Ovary (tissue), 7 donors: ENCODE measurements at regions not wholly inside any gene's neighbourhood (a gene's known extent, or its start where the extent isn't known, plus 50 kb on each side); places are given as distances from the start of the nearest gene placed in this dataset.

ENCODE experiments used
- DNase-seq, 5 donors: peaks; one replicate each; pipeline ENCODE4 v3.0.0-alpha.2; 2019 to 2020
- H3K27ac ChIP-seq, 2 donors: fragments of 200-600 bp; one replicate each; pipeline versions ENCODE4 v1.5.1 to v1.8.0; 2019 to 2022
- H3K27me3 ChIP-seq: fragments of 200-600 bp; one replicate; pipeline ENCODE4 v1.8.0; 2022
- H3K36me3 ChIP-seq: fragments of 200-600 bp; sonication (generic); one replicate; pipeline ENCODE4 v1.5.1; 2019
- H3K4me1 ChIP-seq: one replicate; pipeline ENCODE4 v1.8.1; 2013; ENCODE audit warnings: mild to moderate bottlenecking, moderate library complexity; ENCODE audit not compliant: insufficient read depth
- H3K4me3 ChIP-seq: fragments of 200-600 bp; sonication (generic); one replicate; pipeline ENCODE4 v1.5.1; 2017
- H3K9me3 ChIP-seq, 2 donors: fragments of 200-600 bp in 1 of 2; sonication (generic) in 1 of 2; one replicate each; pipeline versions ENCODE4 v1.5.1 to v1.8.1; 2013 to 2019; ENCODE audit warnings: mild to moderate bottlenecking in 1 of 2, moderate library complexity in 1 of 2
- CTCF ChIP-seq, 3 donors: fragments of 450-650 bp in 2 of 3; fragments of 200-600 bp in 1 of 3; IDR thresholded peaks; one replicate each; pipeline versions ENCODE4 v1.5.1 to v1.8.0; 2016 to 2022; ENCODE audit warnings: antibody characterized with exemption in 3 of 3, mild to moderate bottlenecking in 1 of 3
- EP300 ChIP-seq: sonication (generic); formaldehyde crosslinking; IDR thresholded peaks from one replicate; pipeline ENCODE4 v1.6.1; 2017; ENCODE audit warnings: antibody characterized with exemption
- POLR2A ChIP-seq: fragments of 450-650 bp; IDR thresholded peaks from one replicate; pipeline ENCODE4 v1.6.1; 2017; ENCODE audit warnings: antibody characterized with exemption, mild to moderate bottlenecking, moderate library complexity
- WGBS, 3 donors: extraction: QIAGEN DNeasy Blood & Tissue Kit in 1 of 3; methylation state at CpG; one replicate each; pipeline versions ENCODE4 v1.1.5 to v1.1.7; 2013 to 2017; 5-methylcytosine and 5-hydroxymethylcytosine counted together
- intact Hi-C, 4 donors: fragments of 100-400 bp; cut with DNase I; formaldehyde crosslinking; loops; one replicate each; pipeline versions ENCODE4 v1.11.0 to v1.15.1; 2022 to 2023
- donor health status: DM: no; HTN: no; CAD: no; lungs with moderate emphysema.
- donor health status: DM: no; HTN: no; CAD: no.
- donor health status: Bipolar disorder and iron deficiency.
- donor health status: DM: no; HTN: no; CAD: no.
- donor health status: DM: yes; HTN: yes; CAD: no.

DNA sequence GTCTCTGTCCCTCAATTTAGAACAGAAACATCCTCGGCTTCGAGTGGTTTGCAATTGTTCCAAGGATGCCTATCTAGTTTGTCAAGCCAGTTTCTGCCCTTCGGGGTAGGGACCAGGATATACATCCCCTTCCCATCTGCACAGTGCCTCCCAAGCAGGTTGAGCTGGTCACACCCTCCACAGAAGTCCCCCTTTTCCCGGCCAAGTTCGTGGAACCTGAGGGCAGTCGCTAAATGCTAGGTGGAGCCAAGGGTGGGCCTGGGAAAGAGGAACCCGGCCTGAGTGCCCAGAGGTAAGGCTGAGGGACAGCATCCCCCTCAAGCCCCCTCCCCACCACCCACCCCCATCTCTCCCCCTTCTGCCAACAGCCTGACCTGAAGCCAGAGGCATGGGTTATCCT lies 62.4 kb upstream of the NANOS1 start:
- H3K9me3 ChIP-seq = no peaks in the 10 kb centered on the region
- no peaks in the 10 kb centered on the region for H3K36me3 ChIP-seq
- TF ChIP-seq POLR2A (no peak), EP300 (no peak), CTCF (IDR thresholded peaks at IDR 0.05) (no peak)
- H3K27ac ChIP-seq = no peak overlapping the region
- no peak overlapping the region for H3K4me3 ChIP-seq
- H3K4me1 ChIP-seq = peaks cover 5% of the 10 kb centered on the region
- WGBS, 3 donors = 86 to 88% (median 86%) methylated on average over 7 of the region's 7 CpGs
- DNase-seq = no peak
- intact Hi-C loops = no loop called here
- no peaks in the 10 kb centered on the region for H3K27me3 ChIP-seq

DNA sequence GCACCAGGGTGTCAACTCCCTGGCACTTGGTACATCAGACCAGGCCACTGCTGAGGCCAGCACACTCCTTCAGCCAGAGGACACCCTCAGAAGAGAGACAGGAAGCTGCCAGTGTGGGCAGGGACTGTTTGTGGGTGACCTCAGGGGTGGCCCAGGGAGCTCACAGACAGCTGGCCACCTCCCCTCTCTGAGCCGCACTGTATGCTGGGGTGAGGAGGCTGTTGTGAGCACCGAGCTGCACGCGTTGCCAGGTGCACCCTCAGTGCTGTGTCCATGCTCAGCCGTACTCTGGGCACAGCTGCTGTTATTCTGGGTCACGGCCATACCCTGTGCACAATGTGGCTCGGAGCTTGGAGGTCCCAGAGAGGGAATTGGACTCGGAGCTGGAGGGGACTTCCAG lies 61.5 kb upstream of the NANOS1 start:
- intact Hi-C loops = no loop called here
- no peak for DNase-seq
- 67 to 78% (median 76%) methylated on average over 6 to 8 of the region's 8 CpGs for WGBS, 3 donors

GRCh38 chr10:118968482-118968881 lies 61.0 kb upstream of the NANOS1 start:
- intact Hi-C loops = no loop called here
- Histone ChIP-seq H3K36me3 (no peaks in the 10 kb centered on the region), H3K27me3 (no peaks in the 10 kb centered on the region), H3K9me3 (no peaks in the 10 kb centered on the region), H3K4me3 (no peak overlapping the region), H3K27ac (no peak overlapping the region), H3K4me1 (peaks cover 5% of the 10 kb centered on the region)
- WGBS, 3 donors = 76 to 81% (median 79%) methylated on average over 11 of the region's 11 CpGs
- no peak for TF ChIP-seq CTCF (IDR thresholded peaks at IDR 0.05)
- no peak for TF ChIP-seq EP300
- TF ChIP-seq POLR2A = no peak
- no peak for DNase-seq

More for the DNA sequence above, 61.5 kb upstream of the NANOS1 start:
- H3K4me1 ChIP-seq = peaks cover 5% of the 10 kb centered on the region
- no peaks in the 10 kb centered on the region for H3K9me3 ChIP-seq
- H3K36me3 ChIP-seq = no peaks in the 10 kb centered on the region
- H3K27ac ChIP-seq = no peak overlapping the region
- H3K4me3 ChIP-seq = no peak overlapping the region
- no peaks in the 10 kb centered on the region for H3K27me3 ChIP-seq
- TF ChIP-seq POLR2A = no peak
- TF ChIP-seq EP300 = no peak
- TF ChIP-seq CTCF (IDR thresholded peaks at IDR 0.05) = no peak

GRCh38 chr10:118969014-118969413 lies 60.5 kb upstream of the NANOS1 start:
- TF ChIP-seq CTCF (IDR thresholded peaks at IDR 0.05) = no peak
- no peak for TF ChIP-seq POLR2A
- TF ChIP-seq EP300 = no peak
- H3K27ac ChIP-seq = no peak overlapping the region
- H3K36me3 ChIP-seq = no peaks in the 10 kb centered on the region
- intact Hi-C loops = no loop called here
- DNase-seq = no peak
- H3K27me3 ChIP-seq = no peaks in the 10 kb centered on the region
- H3K4me3 ChIP-seq = no peak overlapping the region
- H3K4me1 ChIP-seq = peaks cover 5% of the 10 kb centered on the region
- H3K9me3 ChIP-seq = no peaks in the 10 kb centered on the region
- 63 to 84% (median 70%) methylated on average over 5 of the region's 5 CpGs for WGBS, 3 donors

DNA sequence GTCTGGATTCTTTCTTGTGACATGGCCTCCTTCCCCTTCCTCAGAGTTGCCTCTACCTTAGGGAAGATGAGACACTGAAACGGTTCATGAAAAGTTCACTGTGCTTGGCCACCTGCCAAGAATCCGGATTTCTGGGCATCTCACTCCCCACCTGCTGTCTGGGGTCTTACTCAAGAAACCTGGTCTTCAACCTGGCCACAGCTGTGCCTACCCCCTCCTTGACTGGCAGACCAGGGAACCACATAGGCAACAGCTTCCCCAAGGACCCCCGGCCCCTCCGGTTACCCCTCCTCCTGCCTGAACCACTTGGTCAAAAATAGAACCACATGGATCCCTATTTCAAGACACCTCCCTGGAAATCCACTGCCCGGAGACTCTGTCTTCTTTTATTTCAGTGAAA lies 58.7 kb upstream of the NANOS1 start:
- no peak overlapping the region for H3K4me3 ChIP-seq
- peaks cover 5% of the 10 kb centered on the region for H3K4me1 ChIP-seq
- 45 to 48% (median 47%) methylated on average over 5 of the region's 5 CpGs for WGBS, 3 donors
- DNase-seq = no peak
- H3K27ac ChIP-seq = no peak overlapping the region
- no peaks in the 10 kb centered on the region for H3K9me3 ChIP-seq
- TF ChIP-seq POLR2A (no peak), EP300 (no peak), CTCF (IDR thresholded peaks at IDR 0.05) (no peak)
- intact Hi-C loops = no loop called here
- H3K36me3 ChIP-seq = no peaks in the 10 kb centered on the region
- H3K27me3 ChIP-seq = no peaks in the 10 kb centered on the region
